Nephron (organoid): ENCODE measurements at regions not wholly inside any gene's neighbourhood (a gene's known extent, or its start where the extent isn't known, plus 50 kb on each side); places are given as distances from the start of the nearest gene placed in this dataset.
"Not testable (repeated sequence)": the region's sequence is repeated elsewhere in the genome, so short reads cannot be mapped to it uniquely, and the experiment has no call there.

Experiments
- H3K27ac Mint-ChIP-seq, 3 experiments: 2 replicates each; pipeline ENCODE4 v1.8.0; 2020; ENCODE audit warnings: mixed read lengths in 3 of 3, mild to moderate bottlenecking in 2 of 3, moderate library complexity in 1 of 3
- H3K27me3 Mint-ChIP-seq: 2 replicates; pipeline ENCODE4 v1.8.0; 2021; ENCODE audit warnings: low read depth, mild to moderate bottlenecking, moderate library complexity, mixed read lengths
- H3K36me3 Mint-ChIP-seq: 2 replicates; pipeline ENCODE4 v1.8.0; 2020; ENCODE audit warnings: low read depth, mixed read lengths
- H3K4me1 Mint-ChIP-seq: 2 replicates; pipeline ENCODE4 v1.8.0; 2020; ENCODE audit warnings: mixed read lengths
- H3K4me3 Mint-ChIP-seq, 3 experiments: 2 replicates each; pipeline ENCODE4 v1.8.0; 2020; ENCODE audit warnings: mild to moderate bottlenecking in 3 of 3, mixed read lengths in 3 of 3, moderate library complexity in 2 of 3
- H3K9me3 Mint-ChIP-seq: 2 replicates; pipeline ENCODE4 v1.8.0; 2020; ENCODE audit warnings: mixed read lengths
- TF ChIP-seq, protein P1 (sequence below), 3 experiments: fragments of 200-600 bp; sonication (generic); IDR thresholded peaks; one replicate each; pipeline ENCODE4 v1.5.0; 2021; ENCODE audit warnings: antibody characterized with exemption in 3 of 3; ENCODE audit not compliant: unreplicated experiment in 3 of 3

DNA sequence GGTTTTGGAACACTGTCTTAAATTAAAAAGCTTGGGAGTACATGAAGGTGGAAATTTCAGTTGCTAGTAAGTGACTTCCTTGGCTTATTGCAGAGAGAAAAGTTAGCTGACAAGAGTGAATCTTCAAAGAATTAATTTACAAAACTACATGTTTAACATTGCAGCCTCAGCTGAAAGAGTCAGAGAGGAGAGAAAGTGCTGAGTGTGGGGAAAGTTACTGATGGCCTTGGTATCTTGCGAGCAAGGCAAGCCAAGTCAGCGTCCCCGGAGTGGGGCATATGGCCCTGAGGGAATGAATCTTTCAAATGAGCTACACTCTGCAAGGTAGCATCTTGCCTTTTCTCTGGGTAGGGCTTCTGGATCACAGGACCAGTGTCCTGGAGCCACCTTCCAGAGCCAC is 131.3 kb downstream of the LPIN1 start:
- Mint-ChIP-seq H3K4me3 (no peak overlapping the region), H3K27me3 (peaks cover 10% of the 10 kb centered on the region), H3K9me3 (peaks cover 7% of the 10 kb centered on the region), H3K27ac (peak overlapping the region in 1 of 3 experiments; percentile 11), H3K4me1 (peaks cover 4% of the 10 kb centered on the region), H3K36me3 (no peaks in the 10 kb centered on the region)
- TF ChIP-seq, protein P1, sequence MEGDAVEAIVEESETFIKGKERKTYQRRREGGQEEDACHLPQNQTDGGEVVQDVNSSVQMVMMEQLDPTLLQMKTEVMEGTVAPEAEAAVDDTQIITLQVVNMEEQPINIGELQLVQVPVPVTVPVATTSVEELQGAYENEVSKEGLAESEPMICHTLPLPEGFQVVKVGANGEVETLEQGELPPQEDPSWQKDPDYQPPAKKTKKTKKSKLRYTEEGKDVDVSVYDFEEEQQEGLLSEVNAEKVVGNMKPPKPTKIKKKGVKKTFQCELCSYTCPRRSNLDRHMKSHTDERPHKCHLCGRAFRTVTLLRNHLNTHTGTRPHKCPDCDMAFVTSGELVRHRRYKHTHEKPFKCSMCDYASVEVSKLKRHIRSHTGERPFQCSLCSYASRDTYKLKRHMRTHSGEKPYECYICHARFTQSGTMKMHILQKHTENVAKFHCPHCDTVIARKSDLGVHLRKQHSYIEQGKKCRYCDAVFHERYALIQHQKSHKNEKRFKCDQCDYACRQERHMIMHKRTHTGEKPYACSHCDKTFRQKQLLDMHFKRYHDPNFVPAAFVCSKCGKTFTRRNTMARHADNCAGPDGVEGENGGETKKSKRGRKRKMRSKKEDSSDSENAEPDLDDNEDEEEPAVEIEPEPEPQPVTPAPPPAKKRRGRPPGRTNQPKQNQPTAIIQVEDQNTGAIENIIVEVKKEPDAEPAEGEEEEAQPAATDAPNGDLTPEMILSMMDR (IDR thresholded peaks at IDR 0.05; ENCODE audit: unreplicated experiment in 3 of 3): no peak

GRCh38 chr2:11885253-11885652 is 138.8 kb downstream of the LPIN1 start:
- H3K27ac Mint-ChIP-seq, H3K27me3 Mint-ChIP-seq, H3K36me3 Mint-ChIP-seq, H3K4me3 Mint-ChIP-seq, H3K4me1 Mint-ChIP-seq: not testable (repeated sequence)
- H3K9me3 Mint-ChIP-seq: peaks cover 44% of the 10 kb centered on the region

GRCh38 chr2:11886899-11887298 is 140.5 kb downstream of the LPIN1 start:
- not testable (repeated sequence) for H3K36me3 Mint-ChIP-seq, H3K27ac Mint-ChIP-seq, H3K4me3 Mint-ChIP-seq, H3K27me3 Mint-ChIP-seq, H3K4me1 Mint-ChIP-seq
- peaks cover 52% of the 10 kb centered on the region for H3K9me3 Mint-ChIP-seq

- Mint-ChIP-seq H3K4me1 (no peaks in the 10 kb centered on the region), H3K27ac (no peak overlapping the region), H3K4me3 (no peak overlapping the region), H3K27me3 (peaks cover 3% of the 10 kb centered on the region), H3K36me3 (peaks cover 4% of the 10 kb centered on the region), H3K9me3 (peaks cover 51% of the 10 kb centered on the region)
- TF ChIP-seq, protein P1 (IDR thresholded peaks at IDR 0.05; ENCODE audit: unreplicated experiment in 3 of 3): no peak
These were observed 142.8 kb downstream of the LPIN1 start for GRCh38 chr2:11889101-11889850.

DNA sequence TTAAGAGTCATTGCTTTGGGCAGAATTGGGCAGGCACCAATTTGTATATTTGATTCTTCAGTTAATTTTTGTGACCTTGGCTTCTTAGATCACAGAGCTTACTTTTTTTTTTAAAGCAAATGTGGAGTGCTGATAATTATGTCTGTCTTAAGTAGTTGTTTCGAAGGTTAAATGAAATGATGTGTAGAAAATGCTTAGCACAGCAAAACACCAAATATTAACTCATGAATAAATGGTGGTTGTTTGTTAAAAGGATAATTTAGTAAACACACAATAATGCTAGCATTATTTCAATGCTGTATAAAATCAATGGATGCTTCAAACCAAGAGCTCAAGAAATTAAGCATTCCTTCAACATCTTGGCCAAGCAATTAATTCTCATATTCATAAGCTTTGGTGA is 143.4 kb downstream of the LPIN1 start:
- Mint-ChIP-seq H3K4me3 (no peak overlapping the region), H3K4me1 (no peaks in the 10 kb centered on the region)
- TF ChIP-seq, protein P1 (IDR thresholded peaks at IDR 0.05; ENCODE audit: unreplicated experiment in 3 of 3): no peak

DNA sequence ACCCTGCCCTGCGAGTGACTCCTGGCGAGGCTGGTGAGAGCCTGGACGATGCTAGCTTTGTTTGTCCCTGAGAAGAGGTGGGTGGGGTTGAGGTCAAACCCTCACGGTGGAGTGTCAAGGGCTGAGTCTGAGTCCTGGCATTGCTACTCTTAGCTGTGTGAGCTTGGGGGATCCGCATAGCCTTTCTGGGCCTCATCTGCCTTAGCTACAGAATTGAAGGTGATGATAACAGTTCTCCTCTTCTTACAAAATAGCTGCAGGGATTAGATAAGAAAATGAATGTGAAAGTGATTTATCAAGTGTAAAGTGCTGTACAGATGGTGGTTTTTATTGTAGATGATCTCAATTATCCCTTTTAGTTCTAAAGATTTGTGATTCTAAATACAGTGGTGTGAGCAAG is 144.6 kb downstream of the LPIN1 start:
- no peaks in the 10 kb centered on the region for H3K4me1 Mint-ChIP-seq

More for the DNA sequence above, 143.4 kb downstream of the LPIN1 start:
- no peak overlapping the region for H3K27ac Mint-ChIP-seq
- peaks cover 4% of the 10 kb centered on the region for H3K36me3 Mint-ChIP-seq
- H3K9me3 Mint-ChIP-seq: peaks cover 46% of the 10 kb centered on the region
- peaks cover 6% of the 10 kb centered on the region for H3K27me3 Mint-ChIP-seq

More for the DNA sequence above, 144.6 kb downstream of the LPIN1 start:
- TF ChIP-seq, protein P1 (IDR thresholded peaks at IDR 0.05; ENCODE audit: unreplicated experiment in 3 of 3): no peak
- Mint-ChIP-seq H3K27me3 (peaks cover 9% of the 10 kb centered on the region), H3K9me3 (peaks cover 39% of the 10 kb centered on the region), H3K4me3 (no peak overlapping the region), H3K36me3 (peaks cover 4% of the 10 kb centered on the region), H3K27ac (no peak overlapping the region)
